ENCODE measurements at regions not wholly inside any gene's neighbourhood (a gene's known extent, or its start where the extent isn't known, plus 50 kb on each side); places are given as distances from the start of the nearest gene placed in this dataset.

GRCh38 chr2:220337611-220338440 lies 710.4 kb downstream of the SLC4A3 start:
- H3K36me3 ChIP-seq (ENCODE audit: control insufficient read depth, insufficient read depth, low read length) = no peaks in the 10 kb centered on the region
- no peak overlapping the region for H3K4me3 ChIP-seq (ENCODE audit: low read depth, low read length)
- no peaks in the 10 kb centered on the region for H3K9me3 ChIP-seq (ENCODE audit: control insufficient read depth, insufficient read depth, low read length)
- H3K27ac ChIP-seq (ENCODE audit: low read depth, low read length) = no peak overlapping the region
- no peaks in the 10 kb centered on the region for H3K4me1 ChIP-seq (ENCODE audit: control insufficient read depth, insufficient read depth, low read length)
- H3K27me3 ChIP-seq (ENCODE audit: control insufficient read depth, insufficient read depth, low read length) = no peaks in the 10 kb centered on the region
- H3K9ac ChIP-seq (ENCODE audit: low read depth, low read length) = no peak overlapping the region

- Histone ChIP-seq H3K9me3 (ENCODE audit: control insufficient read depth, insufficient read depth, low read length) (no peaks in the 10 kb centered on the region), H3K27ac (ENCODE audit: low read depth, low read length) (no peak overlapping the region), H3K4me1 (ENCODE audit: control insufficient read depth, insufficient read depth, low read length) (no peaks in the 10 kb centered on the region), H3K4me3 (ENCODE audit: low read depth, low read length) (no peak overlapping the region), H3K27me3 (ENCODE audit: control insufficient read depth, insufficient read depth, low read length) (no peaks in the 10 kb centered on the region), H3K9ac (ENCODE audit: low read depth, low read length) (no peak overlapping the region), H3K36me3 (ENCODE audit: control insufficient read depth, insufficient read depth, low read length) (no peaks in the 10 kb centered on the region)
Observed at GRCh38 chr2:220341014-220341413, 713.6 kb downstream of the SLC4A3 start.

GRCh38 chr2:220346919-220347318 lies 719.5 kb downstream of the SLC4A3 start:
- H3K36me3 ChIP-seq (ENCODE audit: control insufficient read depth, insufficient read depth, low read length) = no peaks in the 10 kb centered on the region
- no peaks in the 10 kb centered on the region for H3K9me3 ChIP-seq (ENCODE audit: control insufficient read depth, insufficient read depth, low read length)
- no peak overlapping the region for H3K27ac ChIP-seq (ENCODE audit: low read depth, low read length)
- H3K9ac ChIP-seq (ENCODE audit: low read depth, low read length) = no peak overlapping the region
- no peak overlapping the region for H3K4me3 ChIP-seq (ENCODE audit: low read depth, low read length)
- no peaks in the 10 kb centered on the region for H3K27me3 ChIP-seq (ENCODE audit: control insufficient read depth, insufficient read depth, low read length)
- no peaks in the 10 kb centered on the region for H3K4me1 ChIP-seq (ENCODE audit: control insufficient read depth, insufficient read depth, low read length)

- Histone ChIP-seq H3K9me3 (ENCODE audit: control insufficient read depth, insufficient read depth, low read length) (no peaks in the 10 kb centered on the region), H3K4me3 (ENCODE audit: low read depth, low read length) (no peak overlapping the region), H3K4me1 (ENCODE audit: control insufficient read depth, insufficient read depth, low read length) (no peaks in the 10 kb centered on the region), H3K27ac (ENCODE audit: low read depth, low read length) (no peak overlapping the region), H3K36me3 (ENCODE audit: control insufficient read depth, insufficient read depth, low read length) (no peaks in the 10 kb centered on the region), H3K9ac (ENCODE audit: low read depth, low read length) (no peak overlapping the region), H3K27me3 (ENCODE audit: control insufficient read depth, insufficient read depth, low read length) (no peaks in the 10 kb centered on the region)
Observed at GRCh38 chr2:220347626-220348025, 720.2 kb downstream of the SLC4A3 start.

GRCh38 chr2:220348206-220348605 lies 720.8 kb downstream of the SLC4A3 start:
- H3K9ac ChIP-seq (ENCODE audit: low read depth, low read length) = no peak overlapping the region
- H3K4me3 ChIP-seq (ENCODE audit: low read depth, low read length) = no peak overlapping the region
- H3K36me3 ChIP-seq (ENCODE audit: control insufficient read depth, insufficient read depth, low read length) = no peaks in the 10 kb centered on the region
- no peak overlapping the region for H3K27ac ChIP-seq (ENCODE audit: low read depth, low read length)
- no peaks in the 10 kb centered on the region for H3K4me1 ChIP-seq (ENCODE audit: control insufficient read depth, insufficient read depth, low read length)
- H3K9me3 ChIP-seq (ENCODE audit: control insufficient read depth, insufficient read depth, low read length) = no peaks in the 10 kb centered on the region
- no peaks in the 10 kb centered on the region for H3K27me3 ChIP-seq (ENCODE audit: control insufficient read depth, insufficient read depth, low read length)

GRCh38 chr2:220353897-220354296 lies 726.5 kb downstream of the SLC4A3 start:
- no peaks in the 10 kb centered on the region for H3K36me3 ChIP-seq (ENCODE audit: control insufficient read depth, insufficient read depth, low read length)
- H3K27me3 ChIP-seq (ENCODE audit: control insufficient read depth, insufficient read depth, low read length) = no peaks in the 10 kb centered on the region
- no peaks in the 10 kb centered on the region for H3K9me3 ChIP-seq (ENCODE audit: control insufficient read depth, insufficient read depth, low read length)
- H3K4me1 ChIP-seq (ENCODE audit: control insufficient read depth, insufficient read depth, low read length) = peaks cover 4% of the 10 kb centered on the region; the same call in 1 of the 2 replicates
- H3K4me3 ChIP-seq (ENCODE audit: low read depth, low read length) = no peak overlapping the region
- H3K9ac ChIP-seq (ENCODE audit: low read depth, low read length) = no peak overlapping the region
- H3K27ac ChIP-seq (ENCODE audit: low read depth, low read length) = no peak overlapping the region

GRCh38 chr2:220356076-220356475 lies 728.6 kb downstream of the SLC4A3 start:
- no peaks in the 10 kb centered on the region for H3K36me3 ChIP-seq (ENCODE audit: control insufficient read depth, insufficient read depth, low read length)
- no peaks in the 10 kb centered on the region for H3K9me3 ChIP-seq (ENCODE audit: control insufficient read depth, insufficient read depth, low read length)
- no peak overlapping the region for H3K27ac ChIP-seq (ENCODE audit: low read depth, low read length)
- no peak overlapping the region for H3K9ac ChIP-seq (ENCODE audit: low read depth, low read length)
- H3K4me3 ChIP-seq (ENCODE audit: low read depth, low read length) = no peak overlapping the region
- no peaks in the 10 kb centered on the region for H3K27me3 ChIP-seq (ENCODE audit: control insufficient read depth, insufficient read depth, low read length)
- H3K4me1 ChIP-seq (ENCODE audit: control insufficient read depth, insufficient read depth, low read length) = peaks cover 4% of the 10 kb centered on the region; the same call in 1 of the 2 replicates

- no peak overlapping the region for H3K4me3 ChIP-seq (ENCODE audit: low read depth, low read length)
- H3K27me3 ChIP-seq (ENCODE audit: control insufficient read depth, insufficient read depth, low read length) = no peaks in the 10 kb centered on the region
- no peak overlapping the region for H3K27ac ChIP-seq (ENCODE audit: low read depth, low read length)
- no peaks in the 10 kb centered on the region; the same call in 1 of the 2 replicates for H3K9me3 ChIP-seq (ENCODE audit: control insufficient read depth, insufficient read depth, low read length)
- H3K4me1 ChIP-seq (ENCODE audit: control insufficient read depth, insufficient read depth, low read length) = no peaks in the 10 kb centered on the region
- H3K36me3 ChIP-seq (ENCODE audit: control insufficient read depth, insufficient read depth, low read length) = no peaks in the 10 kb centered on the region
- H3K9ac ChIP-seq (ENCODE audit: low read depth, low read length) = no peak overlapping the region
Observed at GRCh38 chr2:220365023-220365422, 737.6 kb downstream of the SLC4A3 start.

GRCh38 chr2:220366765-220367164 lies 739.3 kb downstream of the SLC4A3 start:
- H3K4me3 ChIP-seq (ENCODE audit: low read depth, low read length) = no peak overlapping the region
- H3K9me3 ChIP-seq (ENCODE audit: control insufficient read depth, insufficient read depth, low read length) = no peaks in the 10 kb centered on the region; the same call in 1 of the 2 replicates
- H3K27me3 ChIP-seq (ENCODE audit: control insufficient read depth, insufficient read depth, low read length) = no peaks in the 10 kb centered on the region
- no peaks in the 10 kb centered on the region for H3K36me3 ChIP-seq (ENCODE audit: control insufficient read depth, insufficient read depth, low read length)
- H3K4me1 ChIP-seq (ENCODE audit: control insufficient read depth, insufficient read depth, low read length) = no peaks in the 10 kb centered on the region
- no peak overlapping the region for H3K27ac ChIP-seq (ENCODE audit: low read depth, low read length)
- no peak overlapping the region for H3K9ac ChIP-seq (ENCODE audit: low read depth, low read length)

GRCh38 chr2:220370764-220371163 lies 743.3 kb downstream of the SLC4A3 start:
- Histone ChIP-seq H3K9ac (ENCODE audit: low read depth, low read length) (no peak overlapping the region), H3K27ac (ENCODE audit: low read depth, low read length) (no peak overlapping the region), H3K27me3 (ENCODE audit: control insufficient read depth, insufficient read depth, low read length) (no peaks in the 10 kb centered on the region), H3K4me1 (ENCODE audit: control insufficient read depth, insufficient read depth, low read length) (peaks cover 23% of the 10 kb centered on the region), H3K4me3 (ENCODE audit: low read depth, low read length) (no peak overlapping the region), H3K36me3 (ENCODE audit: control insufficient read depth, insufficient read depth, low read length) (no peaks in the 10 kb centered on the region), H3K9me3 (ENCODE audit: control insufficient read depth, insufficient read depth, low read length) (no peaks in the 10 kb centered on the region; the same call in 1 of the 2 replicates)

- no peaks in the 10 kb centered on the region for H3K27me3 ChIP-seq (ENCODE audit: control insufficient read depth, insufficient read depth, low read length)
- no peaks in the 10 kb centered on the region for H3K36me3 ChIP-seq (ENCODE audit: control insufficient read depth, insufficient read depth, low read length)
- no peak overlapping the region for H3K27ac ChIP-seq (ENCODE audit: low read depth, low read length)
- no peak overlapping the region for H3K9ac ChIP-seq (ENCODE audit: low read depth, low read length)
- H3K9me3 ChIP-seq (ENCODE audit: control insufficient read depth, insufficient read depth, low read length) = no peaks in the 10 kb centered on the region; the same call in 1 of the 2 replicates
- peaks cover 25% of the 10 kb centered on the region for H3K4me1 ChIP-seq (ENCODE audit: control insufficient read depth, insufficient read depth, low read length)
- no peak overlapping the region for H3K4me3 ChIP-seq (ENCODE audit: low read depth, low read length)
Observed at GRCh38 chr2:220371211-220371610, 743.8 kb downstream of the SLC4A3 start.

All from HUES48 (cell line).